ENCODE measurements at regions not wholly inside any gene's neighbourhood (a gene's known extent, or its start where the extent isn't known, plus 50 kb on each side); places are given as distances from the start of the nearest gene placed in this dataset.

- no peak for TF ChIP-seq CTCF (IDR thresholded peaks at IDR 0.05; ENCODE audit: insufficient read depth in 1 of 2, low read depth in 1 of 2, low read length in 1 of 2, severe bottlenecking in 1 of 2, unreplicated experiment in 1 of 2)
- H3K4me1 Mint-ChIP-seq (ENCODE audit: low read depth, unreplicated experiment), result no peaks in the 10 kb centered on the region
- Histone ChIP-seq H3K4me1 (no peaks in the 10 kb centered on the region), H3K27me3 (replicated peaks; ENCODE audit: control insufficient read depth, insufficient read depth, low read length) (no peaks in the 10 kb centered on the region), H3K9me3 (no peaks in the 10 kb centered on the region), H3K4me3 (ENCODE audit: low read depth, low read length) (no peak overlapping the region), H3K36me3 (ENCODE audit: control insufficient read depth, insufficient read depth, low read length) (no peaks in the 10 kb centered on the region)
- H3K27ac Mint-ChIP-seq (ENCODE audit: unreplicated experiment), result no peak overlapping the region
- DNase-seq, result no peak
- BruUV-seq (replicated peaks), result no TSS peak
- no peaks in the 10 kb centered on the region for H3K27me3 Mint-ChIP-seq (ENCODE audit: insufficient read depth, unreplicated experiment)
- intact Hi-C loops (cut with micrococcal nuclease; ENCODE audit: unreplicated experiment), result no loop called here
- H3K9me3 Mint-ChIP-seq (ENCODE audit: unreplicated experiment), result peaks cover 29% of the 10 kb centered on the region
- no peaks in the 10 kb centered on the region for H3K36me3 Mint-ChIP-seq (ENCODE audit: insufficient read depth, unreplicated experiment)
- POLR2A ChIA-PET, result no interaction called here
- no peak overlapping the region for H3K4me3 Mint-ChIP-seq (ENCODE audit: unreplicated experiment)
- CTCF ChIA-PET, result no interaction called here
These were observed 783.4 kb upstream of the GRAMD2B start for GRCh38 chr5:125639858-125640257.

GRCh38 chr5:125652761-125653160, 770.4 kb upstream of the GRAMD2B start:
- no peak overlapping the region for H3K27ac Mint-ChIP-seq (ENCODE audit: unreplicated experiment)
- no peaks in the 10 kb centered on the region for H3K27me3 ChIP-seq (replicated peaks; ENCODE audit: control insufficient read depth, insufficient read depth, low read length)
- no peaks in the 10 kb centered on the region for H3K27me3 Mint-ChIP-seq (ENCODE audit: insufficient read depth, unreplicated experiment)
- POLR2A ChIA-PET, result no interaction called here
- H3K4me1 ChIP-seq, result no peaks in the 10 kb centered on the region
- H3K36me3 ChIP-seq (ENCODE audit: control insufficient read depth, insufficient read depth, low read length), result no peaks in the 10 kb centered on the region
- intact Hi-C loops (cut with micrococcal nuclease; ENCODE audit: unreplicated experiment), result no loop called here
- BruUV-seq (replicated peaks), result no TSS peak
- peaks cover 22% of the 10 kb centered on the region for H3K9me3 Mint-ChIP-seq (ENCODE audit: unreplicated experiment)
- no peak overlapping the region for H3K4me3 Mint-ChIP-seq (ENCODE audit: unreplicated experiment)
- no peaks in the 10 kb centered on the region for H3K36me3 Mint-ChIP-seq (ENCODE audit: insufficient read depth, unreplicated experiment)
- CTCF ChIA-PET, result no interaction called here
- TF ChIP-seq CTCF (IDR thresholded peaks at IDR 0.05; ENCODE audit: insufficient read depth in 1 of 2, low read depth in 1 of 2, low read length in 1 of 2, severe bottlenecking in 1 of 2, unreplicated experiment in 1 of 2), result no peak
- H3K9me3 ChIP-seq, result no peaks in the 10 kb centered on the region; the same call in 1 of the 2 replicates
- H3K4me1 Mint-ChIP-seq (ENCODE audit: low read depth, unreplicated experiment), result peaks cover 12% of the 10 kb centered on the region
- no peak overlapping the region for H3K4me3 ChIP-seq (ENCODE audit: low read depth, low read length)
- no peak for DNase-seq

- POLR2A ChIA-PET, result no interaction called here
- no TSS peak for BruUV-seq (replicated peaks)
- intact Hi-C loops (cut with micrococcal nuclease; ENCODE audit: unreplicated experiment), result no loop called here
- Mint-ChIP-seq H3K4me3 (ENCODE audit: unreplicated experiment) (no peak overlapping the region), H3K27me3 (ENCODE audit: insufficient read depth, unreplicated experiment) (no peaks in the 10 kb centered on the region), H3K27ac (ENCODE audit: unreplicated experiment) (peak overlapping the region; percentile 12), H3K36me3 (ENCODE audit: insufficient read depth, unreplicated experiment) (no peaks in the 10 kb centered on the region), H3K4me1 (ENCODE audit: low read depth, unreplicated experiment) (peaks cover 12% of the 10 kb centered on the region), H3K9me3 (ENCODE audit: unreplicated experiment) (peaks cover 13% of the 10 kb centered on the region)
- TF ChIP-seq CTCF (IDR thresholded peaks at IDR 0.05; ENCODE audit: insufficient read depth in 1 of 2, low read depth in 1 of 2, low read length in 1 of 2, severe bottlenecking in 1 of 2, unreplicated experiment in 1 of 2), result no peak
- DNase-seq, result no peak
- Histone ChIP-seq H3K36me3 (ENCODE audit: control insufficient read depth, insufficient read depth, low read length) (no peaks in the 10 kb centered on the region), H3K27me3 (replicated peaks; ENCODE audit: control insufficient read depth, insufficient read depth, low read length) (no peaks in the 10 kb centered on the region), H3K4me1 (no peaks in the 10 kb centered on the region), H3K4me3 (ENCODE audit: low read depth, low read length) (no peak overlapping the region), H3K9me3 (no peaks in the 10 kb centered on the region; the same call in 1 of the 2 replicates)
- CTCF ChIA-PET, result no interaction called here
These were observed 768.8 kb upstream of the GRAMD2B start for GRCh38 chr5:125654392-125654791.
